HepG2 (cell line): ENCODE measurements at regions not wholly inside any gene's neighbourhood (a gene's known extent, or its start where the extent isn't known, plus 50 kb on each side); places are given as distances from the start of the nearest gene placed in this dataset.

ENCODE experiments used
- ATAC-seq: fragments of 200-7000 bp; cut with Tn5 transposase; 3 replicates; pipeline ENCODE4 v1.9.1; 2020; ENCODE audit warnings: mild to moderate bottlenecking, moderate library complexity
- BruUV-seq: library from RNA; stranded (reverse); fragments of 400-500 nt; replicated peaks from 2 replicates; lab custom pipeline; 2021; lab: Mats Ljungman, UMichigan
- CTCF ChIA-PET: fragments of 300-600 bp; formaldehyde crosslinking; extraction: SDS; loops from one replicate; lab custom pipeline; 2021; ENCODE audit warnings: low total read pairs, inconsistent platforms, low intra/inter-chr PET ratio; lab: Yijun Ruan, JAX
- POLR2A ChIA-PET: fragments of 350-600 bp; sonication (Branson Sonifier 250); formaldehyde crosslinking; loops from one replicate; lab custom pipeline; 2020; ENCODE audit warnings: antibody characterized with exemption, inconsistent platforms; lab: Yijun Ruan, JAX
- DNase-seq: peaks from one replicate; pipeline ENCODE4 v3.0.0-alpha.2; 2015; ENCODE audit warnings: low spot score
- FAIRE-seq: peaks from 3 replicates; lab custom pipeline; 2011; peaks lifted over from hg19 to GRCh38; lab: Jason Lieb, UNC
- H2AFZ ChIP-seq: one replicate; pipeline ENCODE4 v1.6.1; 2011; ENCODE audit warnings: low read length, inconsistent platforms
- H3K27ac ChIP-seq: fragments of 300-600 bp; 3 replicates; pipeline ENCODE4 v1.8.0; 2011; ENCODE audit warnings: mixed run types, mild to moderate bottlenecking, mixed read lengths, low read length, inconsistent platforms; ENCODE audit not compliant: insufficient read depth; ENCODE audit errors: extremely low read length
- H3K27me3 ChIP-seq, 2 experiments: fragments of 200-600 bp in 1 of 2; 2 replicates in 1 of 2; 3 replicates in 1 of 2; pipeline versions ENCODE4 v1.6.0 to v1.8.0; 2011; ENCODE audit warnings: low read length in 2 of 2, mild to moderate bottlenecking in 2 of 2, moderate library complexity in 2 of 2, inconsistent platforms in 1 of 2; ENCODE audit not compliant: insufficient read depth in 2 of 2, control insufficient read depth in 1 of 2
- H3K36me3 ChIP-seq, 2 experiments: fragments of 200-600 bp in 1 of 2; replicated peaks in 1 of 2; 2 replicates in 1 of 2; 3 replicates in 1 of 2; pipeline versions ENCODE4 v1.5.1 to v1.8.0; 2011; ENCODE audit warnings: low read length in 2 of 2, inconsistent platforms in 1 of 2; ENCODE audit not compliant: insufficient read depth in 2 of 2, control insufficient read depth in 1 of 2
- H3K4me1 ChIP-seq: 2 replicates; pipeline ENCODE4 v1.5.1; 2012; ENCODE audit warnings: low read length, inconsistent platforms; ENCODE audit not compliant: insufficient read depth
- H3K4me2 ChIP-seq: 2 replicates; pipeline ENCODE4 v1.6.0; 2011; ENCODE audit warnings: low read depth, low read length, inconsistent platforms
- H3K4me3 ChIP-seq, 3 experiments: fragments of 200-600 bp in 1 of 3; sonication (generic), shearing (Covaris generic) in 1 of 3; replicated peaks in 1 of 3; 2 replicates each; pipeline ENCODE4 v1.5.1; 2011 to 2016; ENCODE audit warnings: low read length in 3 of 3, inconsistent platforms in 2 of 3, low read depth in 2 of 3, mild to moderate bottlenecking in 2 of 3, control low read depth in 1 of 3, mixed read lengths in 1 of 3; ENCODE audit not compliant: insufficient read depth in 1 of 3
- H3K79me2 ChIP-seq: one replicate; pipeline ENCODE4 v1.6.1; 2011; ENCODE audit warnings: low read length, inconsistent platforms; ENCODE audit not compliant: insufficient read depth
- H3K9ac ChIP-seq: 2 replicates; pipeline ENCODE4 v1.6.0; 2011; ENCODE audit warnings: mild to moderate bottlenecking, low read depth, low read length, inconsistent platforms; ENCODE audit not compliant: insufficient read depth
- H3K9me3 ChIP-seq: 2 replicates; pipeline ENCODE4 v1.5.1; 2012; ENCODE audit warnings: mild to moderate bottlenecking, low read length
- H4K20me1 ChIP-seq: 2 replicates; pipeline ENCODE4 v1.6.0; 2011; ENCODE audit warnings: inconsistent platforms, mild to moderate bottlenecking, low read length, moderate library complexity; ENCODE audit not compliant: insufficient read depth
- ARNT ChIP-seq: fragments of 450-650 bp; IDR thresholded peaks from 2 replicates; pipeline ENCODE4 v1.6.1; 2017
- CBFB ChIP-seq: sonication (generic); formaldehyde crosslinking; IDR thresholded peaks from 2 replicates; pipeline ENCODE4 v1.4.0; 2020; ENCODE audit warnings: missing genetic modification reagents
- CREB1 ChIP-seq, 2 experiments: fragments of 450-650 bp in 1 of 2; IDR thresholded peaks; 2 replicates each; pipeline ENCODE4 v1.6.1; 2016 to 2017; ENCODE audit warnings: control low read depth in 1 of 2, mild to moderate bottlenecking in 1 of 2, missing compliant biosample characterization in 1 of 2, missing genetic modification characterization in 1 of 2
- GATAD2A ChIP-seq: IDR thresholded peaks from 2 replicates; pipeline ENCODE4 v1.6.1; 2016
- NAIF1 ChIP-seq: sonication (generic); formaldehyde crosslinking; IDR thresholded peaks from 2 replicates; pipeline ENCODE4 v1.5.0; 2020; ENCODE audit warnings: mild to moderate bottlenecking, missing genetic modification reagents, borderline replicate concordance
- NFE2L1 ChIP-seq: sonication (generic); formaldehyde crosslinking; IDR thresholded peaks from 2 replicates; pipeline ENCODE4 v1.4.0; 2020; ENCODE audit warnings: missing genetic modification reagents, mild to moderate bottlenecking, borderline replicate concordance
- PAX8 ChIP-seq: sonication (generic); formaldehyde crosslinking; IDR thresholded peaks from 2 replicates; pipeline ENCODE4 v1.8.0; 2022; ENCODE audit warnings: mild to moderate bottlenecking, missing genetic modification reagents, borderline replicate concordance
- WIZ ChIP-seq: sonication (generic); formaldehyde crosslinking; IDR thresholded peaks from 2 replicates; pipeline ENCODE4 v1.5.1; 2020; ENCODE audit warnings: mild to moderate bottlenecking, missing genetic modification reagents
- YEATS4 ChIP-seq: sonication (generic); formaldehyde crosslinking; IDR thresholded peaks from 2 replicates; pipeline ENCODE4 v1.4.0; 2020; ENCODE audit warnings: missing genetic modification reagents, borderline replicate concordance
- ZBTB20 ChIP-seq: sonication (generic); formaldehyde crosslinking; IDR thresholded peaks from 2 replicates; pipeline ENCODE4 v1.8.1; 2023; ENCODE audit warnings: missing genetic modification reagents, low read depth, mild to moderate bottlenecking, borderline replicate concordance
- ZNF205 ChIP-seq: IDR thresholded peaks from 2 replicates; pipeline ENCODE4 v1.6.1; 2018; ENCODE audit warnings: missing biosample characterization, missing genetic modification reagents
- ZNF230 ChIP-seq: sonication (generic); formaldehyde crosslinking; IDR thresholded peaks from 2 replicates; pipeline ENCODE4 v1.4.0; 2020; ENCODE audit warnings: mild to moderate bottlenecking, missing genetic modification reagents
- ZNF33B ChIP-seq: sonication (generic); formaldehyde crosslinking; IDR thresholded peaks from 2 replicates; pipeline ENCODE4 v1.5.1; 2020; ENCODE audit warnings: mild to moderate bottlenecking, missing genetic modification reagents
- ZNF350 ChIP-seq: sonication (generic); formaldehyde crosslinking; IDR thresholded peaks from 2 replicates; pipeline ENCODE4 v1.4.0; 2020; ENCODE audit warnings: mild to moderate bottlenecking, low read depth, missing genetic modification reagents, borderline replicate concordance
- ZNF468 ChIP-seq: sonication (generic); formaldehyde crosslinking; IDR thresholded peaks from 2 replicates; pipeline ENCODE4 v1.8.0; 2022; ENCODE audit warnings: mild to moderate bottlenecking, moderate library complexity, missing genetic modification reagents
- WGBS: methylation state at CpG from one replicate; pipeline ENCODE4 v1.1.6; 2017; ENCODE audit warnings: low lambda C conversion rate; 5-methylcytosine and 5-hydroxymethylcytosine counted together
- in situ Hi-C: cut with HindIII; loops from 2 replicates; pipeline ENCODE4 v1.10.0; 2017; ENCODE audit warnings: low pct_unique_long_range_greater_than_20kb; ENCODE audit not compliant: extremely low pct_ligation_motif_present
- intact Hi-C: fragments of 100-400 bp; cut with micrococcal nuclease; formaldehyde crosslinking; loops from one replicate; pipeline ENCODE4 v1.10.0; 2022; ENCODE audit not compliant: unreplicated experiment
- TF ChIP-seq, protein P1 (sequence below): sonication (generic); formaldehyde crosslinking; IDR thresholded peaks from 2 replicates; pipeline ENCODE4 v1.4.0; 2020; ENCODE audit warnings: missing genetic modification reagents

DNA sequence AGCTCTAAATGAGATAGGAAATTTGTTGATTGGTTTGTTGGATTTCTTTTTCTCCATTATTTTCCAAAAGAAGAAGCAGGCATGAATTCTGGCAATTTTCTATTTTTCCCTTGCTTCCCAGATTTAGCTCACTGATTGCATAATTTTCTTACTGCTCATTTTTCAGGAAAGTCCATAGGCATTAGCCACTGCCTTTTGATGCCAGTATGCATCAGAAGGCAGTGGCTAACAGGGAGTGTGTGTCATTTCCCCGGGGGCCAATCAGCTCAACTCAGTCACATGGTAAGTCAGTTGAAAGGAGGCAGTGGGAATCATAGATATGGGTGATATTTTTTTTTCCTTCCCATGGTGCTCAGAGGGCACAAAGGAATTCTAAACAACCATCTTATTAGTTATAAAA lies 156.7 kb downstream of the TRIML1 start:
- ATAC-seq (no peak), FAIRE-seq (no peak), DNase-seq (no peak)
- WGBS, result 0% methylated on average over 1 of the region's 1 CpG
- H3K36me3 ChIP-seq, result no peaks in the 10 kb centered on the region
- no peaks in the 10 kb centered on the region for H3K9me3 ChIP-seq
- H3K4me1 ChIP-seq, result no peaks in the 10 kb centered on the region
- ChIA-PET POLR2A (no interaction called here), CTCF (no interaction called here)
- TF ChIP-seq WIZ, result no peak
- no peak for TF ChIP-seq GATAD2A
- no peak for TF ChIP-seq YEATS4 (CRISPR knock-in tag)
- no peak for TF ChIP-seq NAIF1 (CRISPR knock-in tag)
- TF ChIP-seq CBFB (CRISPR knock-in tag), result no peak
- no peak for TF ChIP-seq CREB1 (IDR thresholded peaks at IDR 0.05)
- no peak for TF ChIP-seq CREB1 (CRISPR knock-in tag; IDR thresholded peaks at IDR 0.05)
- no peak for TF ChIP-seq ZNF33B (CRISPR knock-in tag)
- TF ChIP-seq ZNF350 (CRISPR knock-in tag), result no peak
- no peak for TF ChIP-seq ZNF468 (CRISPR knock-in tag)
- TF ChIP-seq ZNF230 (CRISPR knock-in tag), result no peak
- no peak for TF ChIP-seq ARNT
- no peak for TF ChIP-seq ZNF205
- no peak for TF ChIP-seq ZBTB20 (CRISPR knock-in tag)
- TF ChIP-seq NFE2L1 (CRISPR knock-in tag), result no peak
- TF ChIP-seq PAX8 (CRISPR knock-in tag), result no peak
- TF ChIP-seq, protein P1, sequence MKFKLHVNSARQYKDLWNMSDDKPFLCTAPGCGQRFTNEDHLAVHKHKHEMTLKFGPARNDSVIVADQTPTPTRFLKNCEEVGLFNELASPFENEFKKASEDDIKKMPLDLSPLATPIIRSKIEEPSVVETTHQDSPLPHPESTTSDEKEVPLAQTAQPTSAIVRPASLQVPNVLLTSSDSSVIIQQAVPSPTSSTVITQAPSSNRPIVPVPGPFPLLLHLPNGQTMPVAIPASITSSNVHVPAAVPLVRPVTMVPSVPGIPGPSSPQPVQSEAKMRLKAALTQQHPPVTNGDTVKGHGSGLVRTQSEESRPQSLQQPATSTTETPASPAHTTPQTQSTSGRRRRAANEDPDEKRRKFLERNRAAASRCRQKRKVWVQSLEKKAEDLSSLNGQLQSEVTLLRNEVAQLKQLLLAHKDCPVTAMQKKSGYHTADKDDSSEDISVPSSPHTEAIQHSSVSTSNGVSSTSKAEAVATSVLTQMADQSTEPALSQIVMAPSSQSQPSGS (CRISPR knock-in tag), result no peak
- no peaks in the 10 kb centered on the region for H4K20me1 ChIP-seq
- intact Hi-C loops (no loop called here), in situ Hi-C loops (no loop called here)
- H3K27me3 ChIP-seq, result 0 out of 5 replicates have a peak, but pooled peaks cover 0 to 5% of the 10 kb centered on the region in 2 experiments
- no TSS peak for BruUV-seq
- H3K79me2 ChIP-seq, result no peaks in the 10 kb centered on the region
- no peak overlapping the region for H2AFZ ChIP-seq
- H3K4me3 ChIP-seq, result no peak overlapping the region
- H3K27ac ChIP-seq, result no peak overlapping the region
- no peak overlapping the region for H3K9ac ChIP-seq
- no peak overlapping the region for H3K4me2 ChIP-seq
